HL-60 (cell line): ENCODE measurements at regions not wholly inside any gene's neighbourhood (a gene's known extent, or its start where the extent isn't known, plus 50 kb on each side); places are given as distances from the start of the nearest gene placed in this dataset.

ENCODE experiments used
- CTCF ChIP-seq: IDR thresholded peaks from one replicate; pipeline ENCODE4 v1.5.1; 2011; ENCODE audit warnings: low read length, control low read depth, inconsistent platforms; ENCODE audit not compliant: insufficient read depth
- POLR2AphosphoS5 ChIP-seq: IDR thresholded peaks from 2 replicates; pipeline ENCODE4 v1.6.1; 2012; ENCODE audit warnings: low read depth
- SPI1 ChIP-seq: IDR thresholded peaks from 2 replicates; pipeline ENCODE4 v1.6.1; 2012; ENCODE audit warnings: low read depth, mild to moderate bottlenecking, borderline replicate concordance

DNA sequence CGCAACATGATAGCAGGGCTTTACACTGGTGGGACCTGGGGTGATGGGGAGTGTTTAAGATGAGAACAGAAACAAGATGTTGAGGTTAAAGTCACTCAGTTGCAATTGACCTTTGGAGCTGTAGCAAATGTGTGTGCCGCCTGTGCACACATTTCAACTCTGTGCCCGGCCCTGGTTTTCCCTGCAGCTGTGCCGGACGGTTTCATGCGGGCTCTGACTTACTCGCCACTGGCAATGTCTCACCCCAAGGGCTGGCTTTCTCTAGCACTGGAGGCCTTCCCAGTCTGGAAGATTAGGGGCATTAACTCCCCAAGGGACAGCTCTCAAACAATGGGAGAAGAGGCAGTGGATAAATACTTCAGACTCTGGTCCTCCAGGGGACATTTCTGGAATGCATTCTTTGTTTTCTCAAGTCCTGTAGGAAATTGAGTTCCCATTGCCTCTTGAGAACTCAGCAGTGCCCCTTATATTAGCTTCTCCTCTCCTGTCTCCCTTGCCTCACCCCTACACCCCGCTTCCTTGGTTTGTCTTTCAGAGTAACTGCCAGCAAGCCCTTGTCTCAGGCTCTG, 152.5 kb downstream of the EDEM1 start:
- TF ChIP-seq CTCF, result no peak
- TF ChIP-seq SPI1, result no peak
- TF ChIP-seq POLR2AphosphoS5, result no peak
